NCI-H2107 (cell line): ENCODE measurements at regions not wholly inside any gene's neighbourhood (a gene's known extent, or its start where the extent isn't known, plus 50 kb on each side); places are given as distances from the start of the nearest gene placed in this dataset.

Experiments used
- DNase-seq: peaks from one replicate; lab custom pipeline; 2025; lab: John Stamatoyannopoulos, UW

DNA sequence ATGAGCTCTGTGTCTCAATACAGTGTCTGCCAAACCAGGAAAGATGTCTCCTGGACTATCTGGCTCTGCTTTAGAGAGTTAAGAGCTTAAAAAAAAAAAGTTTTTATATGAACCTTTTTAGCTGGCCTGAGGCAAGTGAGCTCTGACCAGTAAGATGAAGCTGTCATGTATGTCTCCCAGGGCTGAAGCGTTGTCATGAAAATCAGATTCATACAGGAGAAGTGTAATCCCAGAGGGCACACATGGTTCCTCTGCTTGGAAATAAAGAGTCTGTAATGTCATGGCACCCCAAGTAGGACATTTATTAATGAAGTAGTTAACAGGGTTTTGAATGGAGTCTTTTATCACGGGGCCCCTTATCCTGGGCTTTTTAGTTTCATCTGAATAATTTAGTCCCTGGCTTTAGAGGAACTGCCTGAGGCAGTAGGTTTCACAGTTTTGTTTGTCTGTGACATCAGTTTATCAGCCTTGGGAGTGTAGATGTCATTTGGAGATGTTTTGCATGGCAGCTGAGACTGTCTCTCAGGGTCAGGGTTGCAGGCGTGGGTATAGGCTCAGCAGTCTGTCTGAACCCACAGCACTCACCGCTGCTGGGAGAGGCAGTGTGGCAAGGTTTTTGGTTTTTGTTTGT is 223.3 kb downstream of the DIRAS2 start:
- no peak for DNase-seq

DNA sequence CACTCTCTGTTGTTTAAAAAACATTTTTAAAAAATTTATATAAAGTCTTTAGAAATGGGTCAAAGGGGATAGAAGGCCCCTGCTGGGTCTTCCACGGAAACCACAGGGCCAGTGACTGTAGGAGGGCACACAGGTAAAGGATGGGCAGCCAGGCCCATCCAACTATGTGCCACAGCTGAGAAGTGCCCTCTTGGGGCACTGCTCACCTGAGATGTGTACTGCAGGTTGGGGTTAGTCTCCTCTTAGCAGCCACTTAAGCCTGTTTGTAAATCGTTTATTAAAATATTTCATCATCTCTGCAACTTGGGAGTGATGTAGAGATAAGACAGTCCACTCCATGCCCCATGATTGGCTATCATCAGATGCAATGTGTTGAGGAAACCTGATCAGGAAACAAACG is 222.4 kb downstream of the DIRAS2 start:
- DNase-seq: no peak

DNA sequence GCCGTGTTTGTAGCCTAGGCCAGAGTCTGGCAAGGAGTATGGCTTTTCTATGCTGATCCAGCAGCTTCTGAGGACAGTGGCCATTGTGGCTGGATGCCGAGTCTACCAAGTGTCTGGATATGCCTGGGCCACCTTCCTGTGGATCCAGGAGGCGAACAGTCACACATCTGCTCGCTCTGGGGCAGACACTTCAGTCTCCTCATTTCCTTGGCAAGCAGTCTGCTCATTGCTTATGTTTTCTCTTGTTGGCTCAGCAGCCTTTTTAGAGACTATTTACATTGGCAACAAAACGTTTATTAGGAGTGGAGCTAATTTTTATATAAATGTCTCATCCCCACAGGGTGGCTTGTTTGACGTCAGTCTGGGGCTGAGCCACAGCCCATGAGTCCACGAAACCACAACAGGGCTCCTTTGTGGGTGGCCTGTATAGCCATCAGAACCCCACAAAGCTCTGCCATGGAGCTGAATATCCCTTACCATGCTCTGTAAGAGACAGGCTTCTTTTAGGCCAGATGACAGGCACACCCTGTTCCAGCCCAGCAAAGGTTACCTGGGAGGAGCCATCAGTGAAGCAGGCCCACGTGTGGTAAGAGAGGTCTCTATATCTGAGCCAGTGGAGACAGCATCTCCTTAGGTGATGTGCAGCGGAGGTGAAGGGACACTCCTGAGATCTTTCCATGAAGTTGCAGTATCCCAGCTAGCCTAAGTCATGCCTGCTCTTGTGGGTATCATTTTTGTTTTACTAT is 221.7 kb downstream of the DIRAS2 start:
- DNase-seq: no peak

DNA sequence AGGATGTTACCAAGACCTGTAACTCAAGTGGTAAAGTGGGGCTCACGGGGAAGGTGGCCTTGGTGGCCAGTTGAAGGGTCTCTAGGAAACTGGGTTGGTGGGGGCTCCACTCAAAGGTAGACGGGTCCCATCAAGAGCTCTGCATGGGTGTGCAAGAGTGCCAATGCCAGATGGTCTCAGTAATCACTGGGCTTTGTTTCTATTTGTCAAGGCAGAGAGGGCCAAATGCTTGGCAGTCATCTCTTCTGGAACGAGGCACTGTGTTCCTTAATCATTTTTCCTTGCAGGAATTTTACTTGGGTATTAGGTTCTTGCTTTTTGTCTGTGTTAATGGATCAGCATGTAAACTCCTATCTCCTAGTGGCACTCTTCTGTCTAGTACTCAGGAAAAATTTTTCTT is 220.8 kb downstream of the DIRAS2 start:
- DNase-seq: no peak

DNA sequence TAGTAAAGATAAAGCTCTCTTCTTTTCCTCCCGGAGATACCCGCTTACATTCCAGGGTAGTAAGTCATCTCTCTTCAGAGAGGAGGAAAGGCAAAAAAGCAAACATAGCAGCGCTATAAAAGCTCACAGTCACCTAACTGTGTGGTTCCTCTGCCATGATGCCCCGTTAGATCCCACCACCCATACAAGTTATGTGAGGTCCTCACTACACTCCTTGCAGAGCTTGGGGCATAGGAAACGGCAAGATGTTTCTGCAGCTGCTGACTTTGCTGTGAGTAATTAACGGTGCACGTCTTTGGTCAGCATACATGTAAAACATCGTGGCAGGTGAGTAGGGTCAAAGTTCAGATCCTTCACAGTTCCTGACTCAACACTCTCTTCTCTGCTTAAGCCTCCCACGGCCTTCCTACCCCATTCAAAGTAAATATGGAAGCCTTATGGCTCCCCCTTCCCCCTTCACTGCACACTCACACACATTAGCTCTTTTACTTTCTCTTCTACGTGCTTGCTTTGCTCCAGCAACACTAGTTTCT is 218.9 kb downstream of the DIRAS2 start:
- DNase-seq: no peak

DNA sequence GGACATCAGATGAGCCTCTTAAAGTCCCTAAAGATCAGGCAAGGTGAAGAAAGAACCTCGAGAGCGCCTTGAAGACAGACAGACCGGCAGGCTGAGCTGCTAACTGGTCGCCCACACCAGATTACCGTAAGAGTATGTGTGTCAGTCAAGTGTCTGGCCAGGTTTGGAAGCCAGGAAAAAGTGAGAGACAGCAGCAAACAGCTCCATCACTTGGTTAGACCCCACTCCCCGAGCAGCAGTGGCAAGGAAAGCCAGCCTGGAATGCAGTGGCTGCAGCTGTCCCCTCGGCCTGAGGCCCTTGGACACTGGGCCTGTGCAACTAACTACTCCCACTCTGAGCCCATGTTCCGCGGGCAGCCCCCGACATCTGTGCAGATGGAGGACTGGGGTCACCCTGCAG is 214.1 kb downstream of the DIRAS2 start:
- DNase-seq: no peak

DNA sequence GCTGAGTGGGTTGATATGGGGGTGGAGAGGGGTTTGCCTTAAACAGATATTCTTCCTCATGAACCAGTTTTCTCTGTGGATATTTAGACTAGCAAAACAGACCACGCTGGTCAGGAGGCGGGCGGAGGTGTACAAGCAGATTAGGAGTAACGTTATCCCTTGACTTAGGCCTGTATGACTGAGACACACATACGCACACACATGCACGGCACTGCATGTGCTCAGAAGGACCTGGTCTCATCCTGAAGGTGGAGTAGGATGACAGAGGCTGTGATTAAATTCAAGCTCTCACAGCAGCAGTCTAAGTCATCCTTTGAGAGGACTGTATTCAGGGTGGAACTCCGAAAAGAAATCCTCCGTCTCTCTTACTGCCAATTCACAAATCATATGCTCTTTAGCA is 209.7 kb downstream of the DIRAS2 start:
- no peak for DNase-seq

DNA sequence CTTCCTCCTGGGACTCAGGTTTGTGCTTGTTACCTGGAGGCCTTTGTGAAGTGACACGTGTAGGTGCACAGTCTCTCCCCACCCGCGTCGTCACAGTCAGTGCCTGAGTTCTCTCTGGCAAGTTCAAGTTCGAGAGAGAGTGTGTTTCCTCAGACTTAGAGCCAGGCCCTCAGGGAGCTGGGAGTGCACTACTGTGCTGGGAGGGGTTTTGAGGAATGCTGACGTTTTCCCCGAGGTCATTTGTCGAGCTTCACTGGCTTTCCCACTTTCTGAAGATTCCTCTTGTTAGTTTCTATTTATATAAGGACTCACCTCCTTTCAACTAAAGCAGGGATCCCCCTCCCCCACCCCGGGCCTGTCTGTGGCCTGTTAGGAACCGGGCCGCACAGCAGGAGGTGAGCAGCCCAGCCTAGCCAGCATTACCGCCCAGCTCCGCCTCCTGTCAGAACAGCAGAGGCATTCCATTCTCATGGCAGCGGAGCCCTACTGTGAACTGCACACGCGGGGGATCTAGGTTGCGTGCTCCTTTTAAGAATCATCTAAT is 209.2 kb downstream of the DIRAS2 start:
- DNase-seq: no peak

DNA sequence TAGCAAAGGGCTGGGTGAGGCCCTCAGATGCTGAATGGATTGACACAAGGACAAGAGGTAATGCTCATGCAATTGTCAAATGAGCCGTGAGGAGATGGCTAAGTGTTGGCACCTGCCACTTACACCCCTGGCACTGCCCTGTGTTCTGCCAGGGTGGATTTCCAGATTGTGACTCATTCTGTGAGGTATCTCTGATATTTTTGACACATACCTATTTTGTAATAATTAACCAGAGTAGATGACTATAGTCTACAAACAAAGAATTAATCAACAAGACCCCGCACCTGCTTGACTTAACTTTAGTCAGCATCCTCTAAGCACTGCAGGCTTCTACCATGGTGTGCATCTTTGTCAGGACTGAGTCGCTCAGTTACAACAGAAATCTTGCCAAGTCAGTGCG is 200.8 kb downstream of the DIRAS2 start:
- DNase-seq: no peak

DNA sequence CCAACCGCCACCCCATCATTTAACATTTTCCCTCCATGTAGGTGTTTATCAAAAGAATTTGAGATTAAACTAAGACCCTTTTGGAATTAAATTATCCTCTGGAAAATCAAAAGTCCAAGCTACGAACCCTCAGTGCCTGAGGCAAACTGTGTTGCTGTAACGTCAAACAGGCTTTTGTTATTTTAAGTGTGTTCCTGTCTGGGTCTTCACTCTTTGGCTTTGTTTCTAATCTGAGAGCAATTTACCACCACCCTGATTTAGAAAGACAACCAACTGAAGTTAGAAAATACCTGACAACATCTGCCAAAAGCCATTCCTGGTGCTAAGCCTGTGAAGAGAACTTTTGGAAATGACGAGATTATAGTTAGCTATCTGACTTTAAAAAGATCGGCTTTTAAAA is 199.9 kb downstream of the DIRAS2 start:
- DNase-seq: no peak

DNA sequence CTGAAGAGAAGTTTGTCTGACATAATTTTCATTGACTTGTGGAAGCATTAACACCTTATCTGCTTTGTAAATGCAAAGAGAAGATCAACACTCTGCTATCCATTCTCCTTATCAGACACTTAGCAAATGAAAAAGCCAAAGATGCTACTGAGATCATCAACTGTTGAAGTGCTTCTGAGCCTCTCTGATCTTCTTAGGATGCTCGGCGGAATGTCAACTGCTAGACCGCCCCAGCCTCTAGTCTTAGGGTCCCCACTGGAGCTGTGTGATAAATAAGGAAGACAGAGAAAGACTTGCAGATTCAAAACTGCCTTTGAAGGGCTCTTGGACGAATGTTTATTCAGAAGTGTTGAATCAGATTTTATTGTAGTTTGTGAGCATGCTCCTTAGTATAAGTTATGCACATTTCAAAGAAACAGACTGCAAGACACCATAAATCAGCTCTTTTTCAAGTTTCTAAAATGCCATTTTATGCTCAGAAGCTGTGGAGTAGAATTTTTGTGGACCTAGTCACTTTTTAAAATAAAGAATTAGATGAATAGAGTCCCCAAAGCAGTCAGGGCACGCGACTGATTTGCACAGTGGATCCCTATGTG is 197.9 kb downstream of the DIRAS2 start:
- no peak for DNase-seq

DNA sequence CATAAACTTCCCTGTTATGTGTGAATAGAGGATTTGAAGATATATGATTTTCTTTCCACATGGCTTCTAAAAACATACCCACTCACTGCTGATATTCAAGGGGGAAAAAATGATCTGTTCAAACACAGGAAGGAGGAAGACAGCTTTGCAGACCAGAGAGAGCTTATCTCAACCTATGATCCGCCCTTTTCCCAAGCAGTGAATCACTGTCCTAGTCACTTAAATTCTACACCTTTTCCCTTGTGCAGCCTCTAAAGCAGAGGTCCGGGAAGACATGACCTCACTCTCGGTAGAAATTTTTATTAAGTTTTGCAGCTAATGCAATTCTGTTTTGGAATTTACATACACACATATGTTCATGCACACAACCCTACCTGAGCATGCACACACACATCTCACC is 197.2 kb downstream of the DIRAS2 start:
- DNase-seq: no peak

DNA sequence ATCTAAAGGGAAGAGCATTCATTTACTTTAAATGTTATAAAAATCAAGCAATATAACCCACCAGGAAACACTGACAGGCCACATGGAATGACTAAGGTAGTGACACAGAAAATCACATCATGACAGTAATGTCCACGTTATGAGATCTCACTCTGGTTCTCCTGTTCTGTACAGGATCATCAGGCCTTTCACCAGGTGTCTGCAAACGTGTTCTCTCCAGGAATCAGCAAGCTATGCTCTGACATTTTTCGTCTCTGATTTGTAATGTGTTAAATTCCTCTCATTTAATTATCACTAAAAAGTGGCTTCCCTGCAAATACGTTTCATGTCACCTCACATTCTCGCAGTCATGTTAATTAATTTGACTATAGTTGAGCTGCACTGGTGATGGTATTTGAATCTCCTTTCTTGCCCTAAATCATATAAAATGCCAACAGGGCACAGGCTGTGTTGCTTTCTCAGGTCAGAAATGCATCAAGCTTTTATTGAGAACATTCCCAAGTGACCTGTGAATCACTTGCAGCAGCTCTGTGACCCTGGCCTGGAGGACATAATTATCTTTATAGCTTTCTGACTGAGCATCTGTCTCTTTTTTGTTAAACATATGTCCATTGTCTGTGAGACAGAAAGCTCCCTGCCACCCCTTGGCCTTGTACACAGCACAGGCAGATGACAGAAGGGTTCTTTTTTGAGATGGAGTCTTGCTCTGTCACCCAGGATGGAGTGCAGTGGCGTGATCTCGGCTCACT is 196.2 kb downstream of the DIRAS2 start:
- no peak for DNase-seq

DNA sequence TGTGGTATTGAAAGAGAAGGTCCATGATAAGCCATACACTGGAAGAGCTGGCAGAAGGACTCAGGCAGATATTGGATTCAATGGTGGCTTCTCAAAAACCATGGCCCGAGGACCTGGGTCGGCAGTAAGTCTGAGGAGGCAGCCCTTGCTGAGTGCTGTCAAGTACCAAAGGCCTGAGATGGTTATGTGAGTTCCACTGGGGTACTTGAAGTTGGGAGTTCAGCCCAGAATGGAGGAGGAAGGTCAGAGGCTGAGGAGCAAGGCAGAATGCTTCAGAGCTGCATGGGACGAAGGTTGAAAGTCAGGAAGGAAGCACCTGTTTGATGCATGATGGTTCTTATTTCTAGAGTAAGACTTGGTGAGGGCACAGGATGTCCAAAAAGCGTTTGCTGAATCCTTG is 194.9 kb downstream of the DIRAS2 start:
- no peak for DNase-seq

DNA sequence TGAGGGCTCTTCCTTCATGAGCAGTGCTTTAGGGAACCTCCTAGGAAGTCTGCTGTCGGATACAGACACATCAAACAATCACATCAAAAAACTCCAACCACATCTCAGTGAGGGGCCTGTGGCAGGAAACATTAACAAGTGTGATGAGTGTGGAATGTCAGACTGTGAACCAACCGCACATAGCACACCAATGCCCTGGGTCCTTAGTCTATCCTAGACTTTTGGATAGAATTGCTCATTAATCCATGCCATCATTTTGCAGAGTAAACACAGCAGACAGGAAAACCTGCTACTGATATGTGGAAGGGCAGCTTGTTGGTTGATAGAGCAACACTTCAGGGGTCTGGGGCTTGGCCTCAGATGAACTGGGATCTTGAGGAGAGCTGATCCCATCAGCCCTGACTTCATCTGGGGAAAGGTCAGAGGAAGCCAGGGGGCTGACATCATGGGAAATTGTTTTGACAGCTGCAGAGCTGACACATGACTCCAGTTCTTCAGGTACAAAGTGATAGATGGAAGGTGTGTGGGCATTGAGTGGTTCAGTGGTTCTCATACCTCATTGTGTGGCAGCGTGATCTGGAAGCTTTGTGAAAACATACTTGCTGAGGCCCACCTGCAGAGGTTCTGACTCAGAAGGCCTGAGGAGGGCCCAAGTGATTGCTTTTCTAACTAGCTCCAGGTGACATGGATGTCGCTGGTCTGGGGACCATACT is 193.3 kb downstream of the DIRAS2 start:
- DNase-seq: peak; percentile 32

DNA sequence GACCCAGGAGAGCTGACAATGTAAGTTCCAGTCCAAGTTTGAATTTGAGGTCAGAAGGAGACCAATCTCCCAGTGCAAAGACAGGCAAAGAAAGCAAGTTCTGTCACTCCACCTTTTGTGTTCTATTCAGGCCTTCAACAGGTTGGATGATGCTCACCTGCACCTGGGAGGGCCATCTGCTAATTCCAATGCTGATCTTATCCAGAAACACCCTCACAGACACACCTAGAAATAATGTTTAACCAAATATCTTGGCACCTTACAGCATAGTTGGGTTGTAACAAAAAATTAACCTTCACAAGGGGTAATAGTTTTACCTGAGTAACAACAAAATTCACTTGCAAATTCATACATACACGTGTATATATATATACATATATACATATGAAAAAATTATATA is 190.8 kb downstream of the DIRAS2 start:
- DNase-seq: no peak

DNA sequence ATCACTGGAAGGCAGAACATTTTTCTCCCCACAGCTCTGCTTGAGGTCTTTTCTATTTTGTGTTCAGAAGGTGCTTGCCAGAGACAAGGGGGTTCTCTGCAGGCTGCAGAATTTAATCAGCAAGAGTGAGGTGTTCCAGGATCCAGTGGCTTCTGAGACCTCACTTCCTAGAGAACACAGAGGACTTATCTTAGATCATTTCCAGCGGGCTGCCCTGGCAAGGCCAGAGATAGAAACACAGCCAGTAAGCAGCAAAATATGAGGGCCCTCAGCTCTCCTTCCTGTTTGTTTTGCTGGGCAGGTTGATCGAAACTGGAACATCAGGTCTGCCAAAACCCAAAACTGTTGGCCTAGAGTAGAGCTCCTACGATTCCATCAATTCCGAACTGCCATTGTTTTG is 187.3 kb downstream of the DIRAS2 start:
- DNase-seq: no peak

DNA sequence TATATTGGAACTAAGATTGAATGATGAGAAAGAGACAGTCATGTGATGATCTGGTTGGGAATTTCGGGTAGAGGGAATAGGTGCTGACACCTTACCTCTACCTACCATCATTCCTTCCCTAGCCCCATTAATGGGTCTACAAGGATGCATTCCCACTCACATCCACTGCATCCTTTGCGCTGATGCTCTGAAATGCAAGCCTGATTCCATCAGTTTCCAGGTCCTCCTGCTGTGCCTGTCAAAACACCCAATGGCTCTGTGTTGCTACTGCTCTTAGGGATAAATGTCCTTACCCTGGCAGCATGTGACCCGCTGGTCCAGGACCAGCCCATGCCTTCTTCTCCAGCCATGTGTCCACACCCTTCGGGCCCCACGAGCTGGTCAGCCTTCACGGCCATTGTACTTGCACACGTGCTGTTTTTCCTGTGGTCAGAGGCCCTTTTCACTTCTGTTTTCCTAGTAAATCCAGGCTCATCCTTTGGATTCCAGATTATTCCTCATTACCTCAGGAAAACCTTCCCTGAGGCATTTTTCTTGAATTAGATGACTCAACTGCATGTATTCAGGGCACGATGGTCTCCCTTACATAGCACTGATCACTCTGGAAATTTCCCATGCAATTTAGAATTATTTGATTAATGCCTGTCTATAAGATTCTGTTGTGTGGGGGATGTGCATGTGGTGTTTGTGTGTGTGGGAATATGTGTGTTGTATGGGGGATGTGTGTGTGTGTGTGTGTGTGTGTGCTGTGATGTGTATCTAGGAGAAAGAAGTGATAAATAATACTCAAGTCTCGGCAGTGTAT is 185.0 kb downstream of the DIRAS2 start:
- DNase-seq: no peak

DNA sequence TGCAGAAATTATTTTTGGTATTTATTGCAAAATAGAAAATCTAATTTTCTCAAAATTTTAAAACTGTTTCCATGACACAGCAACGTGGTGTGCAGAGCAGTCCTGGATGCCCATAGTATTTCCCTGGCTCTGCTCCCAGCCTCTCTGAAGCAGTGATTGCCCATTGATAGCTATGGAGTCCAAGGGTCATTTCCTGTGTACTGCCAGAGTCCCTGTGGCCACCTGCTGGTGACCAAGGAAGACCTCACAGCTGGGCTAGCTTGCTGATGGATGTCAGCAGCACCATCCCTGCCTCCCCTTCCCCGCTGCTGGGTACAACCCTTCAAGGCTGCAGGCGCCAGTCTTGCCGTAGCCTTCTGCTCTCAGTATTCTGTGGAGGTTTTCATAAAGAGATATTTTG is 184.1 kb downstream of the DIRAS2 start:
- DNase-seq: no peak

DNA sequence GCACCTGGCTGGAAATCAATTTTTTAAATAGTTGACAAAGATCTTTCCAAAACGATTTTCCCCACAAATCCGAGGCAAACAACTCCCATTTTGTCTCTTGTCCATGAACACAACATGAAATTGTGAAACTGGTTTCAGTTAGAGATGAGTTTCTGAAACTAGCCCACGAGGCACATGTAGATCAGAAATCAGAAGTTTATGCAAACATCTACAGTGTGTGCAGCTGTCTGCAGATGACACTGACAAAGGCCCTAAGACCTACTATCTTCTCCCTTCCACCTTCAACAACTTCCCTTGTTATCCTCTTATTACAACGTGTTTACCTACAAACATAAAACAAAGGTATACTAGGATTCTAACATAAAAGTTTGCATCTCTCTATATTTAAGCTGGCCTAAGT is 183.3 kb downstream of the DIRAS2 start:
- no peak for DNase-seq

DNA sequence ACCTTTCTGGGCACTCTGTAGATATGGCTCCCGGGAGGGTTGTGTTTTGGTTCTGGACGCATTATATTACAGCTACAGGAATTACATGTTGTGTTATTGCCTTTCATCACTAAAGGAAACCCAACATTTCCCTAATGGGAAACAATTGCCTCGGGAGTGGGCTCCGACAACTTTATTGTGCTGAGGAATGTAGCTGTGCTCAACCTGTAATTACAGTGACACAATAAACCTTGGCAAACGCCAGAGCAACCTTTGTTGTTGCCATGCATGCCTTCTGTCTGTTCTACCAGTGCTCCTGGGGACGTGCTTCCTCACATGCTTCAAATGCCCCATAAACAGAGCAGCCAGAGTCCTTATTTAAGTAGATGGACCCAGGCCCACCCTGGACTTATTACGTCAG is 182.4 kb downstream of the DIRAS2 start:
- DNase-seq: no peak
